ENCODE measurements at regions not wholly inside any gene's neighbourhood (a gene's known extent, or its start where the extent isn't known, plus 50 kb on each side); places are given as distances from the start of the nearest gene placed in this dataset.

GRCh38 chr12:93103154-93103553 lies 174.1 kb upstream of the EEA1 start:
- DNase-seq (ENCODE audit: low read depth in 2 of 2), result no peak

GRCh38 chr12:93104535-93104934 lies 175.4 kb upstream of the EEA1 start:
- DNase-seq (ENCODE audit: low read depth in 2 of 2), result no peak

- no peak for DNase-seq (ENCODE audit: low read depth in 2 of 2)
Measured at GRCh38 chr12:93106910-93107309, 177.8 kb upstream of the EEA1 start.

- DNase-seq (ENCODE audit: low read depth in 2 of 2), result no peak
Measured at GRCh38 chr12:93107514-93108312, 178.6 kb upstream of the EEA1 start.

GRCh38 chr12:93108985-93109384 lies 179.9 kb upstream of the EEA1 start:
- DNase-seq (ENCODE audit: low read depth in 2 of 2), result peak in 1 of 2 experiments; percentile 55

- no peak for DNase-seq (ENCODE audit: low read depth in 2 of 2)
Measured at GRCh38 chr12:93109551-93110203, 180.6 kb upstream of the EEA1 start.

- no peak for DNase-seq (ENCODE audit: low read depth in 2 of 2)
Measured at GRCh38 chr12:93111773-93112172, 182.7 kb upstream of the EEA1 start.

- DNase-seq (ENCODE audit: low read depth in 2 of 2), result no peak
Measured at GRCh38 chr12:93113317-93114006, 184.4 kb upstream of the EEA1 start.

- peak; percentile 56 to 67 for DNase-seq (ENCODE audit: low read depth in 2 of 2)
Measured at GRCh38 chr12:93115198-93115601, 186.1 kb upstream of the EEA1 start.

GRCh38 chr12:93115646-93116045 lies 186.6 kb upstream of the EEA1 start:
- DNase-seq (ENCODE audit: low read depth in 2 of 2), result peak in 1 of 2 experiments; percentile 50

GRCh38 chr12:93116632-93117031 lies 187.5 kb upstream of the EEA1 start:
- DNase-seq (ENCODE audit: low read depth in 2 of 2), result no peak

GRCh38 chr12:93121729-93122488 lies 192.8 kb upstream of the EEA1 start:
- DNase-seq (ENCODE audit: low read depth in 2 of 2), result peak; percentile 89

- DNase-seq (ENCODE audit: low read depth in 2 of 2), result no peak
Measured at GRCh38 chr12:93122569-93123091, 193.5 kb upstream of the EEA1 start.

GRCh38 chr12:93125126-93125525 lies 196.0 kb upstream of the EEA1 start:
- no peak for DNase-seq (ENCODE audit: low read depth in 2 of 2)

- DNase-seq (ENCODE audit: low read depth in 2 of 2), result no peak
Measured at GRCh38 chr12:93126069-93126474, 197.0 kb upstream of the EEA1 start.

- no peak for DNase-seq (ENCODE audit: low read depth in 2 of 2)
Measured at GRCh38 chr12:93127107-93127560, 198.0 kb upstream of the EEA1 start.

GRCh38 chr12:93127582-93128331 lies 198.7 kb upstream of the EEA1 start:
- peak; percentile 86 for DNase-seq (ENCODE audit: low read depth in 2 of 2)

- DNase-seq (ENCODE audit: low read depth in 2 of 2), result no peak
Measured at GRCh38 chr12:93128332-93128707, 199.2 kb upstream of the EEA1 start.

GRCh38 chr12:93130366-93131054 lies 201.4 kb upstream of the EEA1 start:
- no peak for DNase-seq (ENCODE audit: low read depth in 2 of 2)

GRCh38 chr12:93133361-93133760 lies 204.3 kb upstream of the EEA1 start:
- no peak for DNase-seq (ENCODE audit: low read depth in 2 of 2)

Measured in fibroblast of skin of left quadriceps (primary cell).